ENCODE measurements at regions not wholly inside any gene's neighbourhood (a gene's known extent, or its start where the extent isn't known, plus 50 kb on each side); places are given as distances from the start of the nearest gene placed in this dataset.

GRCh38 chr7:19508821-19509220 lies 200.0 kb downstream of the POLR1F start:
- no peaks in the 10 kb centered on the region for H3K27me3 ChIP-seq (ENCODE audit: control insufficient read depth, low read length)
- H3F3A ChIP-seq (ENCODE audit: control insufficient read depth, insufficient read depth) = no peaks in the 10 kb centered on the region
- no peak overlapping the region for H3K4me3 ChIP-seq (ENCODE audit: low read length)
- no peak overlapping the region for H3K27ac ChIP-seq (ENCODE audit: low read depth, low read length)
- no peak overlapping the region for H3K4me2 ChIP-seq (ENCODE audit: low read length)
- H4K20me1 ChIP-seq (ENCODE audit: control insufficient read depth, insufficient read depth, low read depth, low read length) = no peaks in the 10 kb centered on the region
- no peak for TF ChIP-seq EZH2phosphoT487 (IDR thresholded peaks at IDR 0.05; ENCODE audit: borderline replicate concordance, low read length)
- TF ChIP-seq CTCF (IDR thresholded peaks at IDR 0.05; ENCODE audit: low read depth, low read length, poor library complexity, severe bottlenecking) = no peak
- no peaks in the 10 kb centered on the region for H3K9me2 ChIP-seq (replicated peaks; ENCODE audit: control insufficient read depth, low read length)
- H3K9me3 ChIP-seq (ENCODE audit: control insufficient read depth, insufficient read depth, low read length) = no peaks in the 10 kb centered on the region
- no peaks in the 10 kb centered on the region for H3K79me2 ChIP-seq (ENCODE audit: control insufficient read depth, low read length)
- no peaks in the 10 kb centered on the region for H3K36me3 ChIP-seq (ENCODE audit: control insufficient read depth, low read length)
- no peaks in the 10 kb centered on the region for H3K4me1 ChIP-seq (ENCODE audit: control insufficient read depth, low read length)

GRCh38 chr7:19508124-19508523 lies 200.7 kb downstream of the POLR1F start:
- Histone ChIP-seq H4K20me1 (ENCODE audit: control insufficient read depth, insufficient read depth, low read depth, low read length) (no peaks in the 10 kb centered on the region), H3K36me3 (ENCODE audit: control insufficient read depth, low read length) (no peaks in the 10 kb centered on the region), H3K4me3 (ENCODE audit: low read length) (no peak overlapping the region), H3K4me2 (ENCODE audit: low read length) (no peak overlapping the region), H3K4me1 (ENCODE audit: control insufficient read depth, low read length) (no peaks in the 10 kb centered on the region), H3F3A (ENCODE audit: control insufficient read depth, insufficient read depth) (no peaks in the 10 kb centered on the region), H3K27me3 (ENCODE audit: control insufficient read depth, low read length) (no peaks in the 10 kb centered on the region), H3K9me2 (replicated peaks; ENCODE audit: control insufficient read depth, low read length) (no peaks in the 10 kb centered on the region), H3K27ac (ENCODE audit: low read depth, low read length) (no peak overlapping the region), H3K79me2 (ENCODE audit: control insufficient read depth, low read length) (no peaks in the 10 kb centered on the region), H3K9me3 (ENCODE audit: control insufficient read depth, insufficient read depth, low read length) (no peaks in the 10 kb centered on the region)
- TF ChIP-seq CTCF (IDR thresholded peaks at IDR 0.05; ENCODE audit: low read depth, low read length, poor library complexity, severe bottlenecking) (no peak), EZH2phosphoT487 (IDR thresholded peaks at IDR 0.05; ENCODE audit: borderline replicate concordance, low read length) (no peak)

- Histone ChIP-seq H3K9me2 (replicated peaks; ENCODE audit: control insufficient read depth, low read length) (no peaks in the 10 kb centered on the region), H3K27ac (ENCODE audit: low read depth, low read length) (no peak overlapping the region), H3K36me3 (ENCODE audit: control insufficient read depth, low read length) (no peaks in the 10 kb centered on the region), H3F3A (ENCODE audit: control insufficient read depth, insufficient read depth) (peaks cover 6% of the 10 kb centered on the region), H3K79me2 (ENCODE audit: control insufficient read depth, low read length) (no peaks in the 10 kb centered on the region), H3K4me2 (ENCODE audit: low read length) (no peak overlapping the region), H3K27me3 (ENCODE audit: control insufficient read depth, low read length) (no peaks in the 10 kb centered on the region), H3K4me3 (ENCODE audit: low read length) (no peak overlapping the region), H4K20me1 (ENCODE audit: control insufficient read depth, insufficient read depth, low read depth, low read length) (no peaks in the 10 kb centered on the region), H3K9me3 (ENCODE audit: control insufficient read depth, insufficient read depth, low read length) (peaks cover 14% of the 10 kb centered on the region; the same call in 1 of the 2 replicates), H3K4me1 (ENCODE audit: control insufficient read depth, low read length) (no peaks in the 10 kb centered on the region)
- TF ChIP-seq CTCF (IDR thresholded peaks at IDR 0.05; ENCODE audit: low read depth, low read length, poor library complexity, severe bottlenecking) (peak; percentile 63), EZH2phosphoT487 (IDR thresholded peaks at IDR 0.05; ENCODE audit: borderline replicate concordance, low read length) (no peak)
Measured at GRCh38 chr7:19491821-19492452, 216.9 kb downstream of the POLR1F start.

Data from DOHH2 (cell line).